ENCODE measurements at regions not wholly inside any gene's neighbourhood (a gene's known extent, or its start where the extent isn't known, plus 50 kb on each side); places are given as distances from the start of the nearest gene placed in this dataset.

DNA sequence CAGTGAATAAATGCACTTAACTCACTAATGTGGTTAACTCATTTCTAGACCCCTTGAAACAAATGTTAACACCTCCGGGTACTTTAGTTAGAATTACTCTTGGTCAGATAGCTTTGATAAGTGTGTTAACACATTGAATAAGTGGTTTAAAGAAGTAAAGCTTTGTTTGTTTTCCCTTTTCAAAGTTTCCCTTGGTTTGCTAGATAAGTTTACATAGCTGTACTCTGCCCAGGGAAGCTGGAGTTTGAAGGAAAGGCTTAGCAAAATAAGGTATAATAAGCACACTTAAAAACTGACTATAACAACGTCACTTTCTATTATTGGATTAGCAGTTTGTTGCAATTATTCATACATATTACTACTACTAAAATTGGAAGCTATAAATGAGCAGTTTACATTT lies 1233.9 kb upstream of the ADGRL2 start:
- TF ChIP-seq, protein P1, sequence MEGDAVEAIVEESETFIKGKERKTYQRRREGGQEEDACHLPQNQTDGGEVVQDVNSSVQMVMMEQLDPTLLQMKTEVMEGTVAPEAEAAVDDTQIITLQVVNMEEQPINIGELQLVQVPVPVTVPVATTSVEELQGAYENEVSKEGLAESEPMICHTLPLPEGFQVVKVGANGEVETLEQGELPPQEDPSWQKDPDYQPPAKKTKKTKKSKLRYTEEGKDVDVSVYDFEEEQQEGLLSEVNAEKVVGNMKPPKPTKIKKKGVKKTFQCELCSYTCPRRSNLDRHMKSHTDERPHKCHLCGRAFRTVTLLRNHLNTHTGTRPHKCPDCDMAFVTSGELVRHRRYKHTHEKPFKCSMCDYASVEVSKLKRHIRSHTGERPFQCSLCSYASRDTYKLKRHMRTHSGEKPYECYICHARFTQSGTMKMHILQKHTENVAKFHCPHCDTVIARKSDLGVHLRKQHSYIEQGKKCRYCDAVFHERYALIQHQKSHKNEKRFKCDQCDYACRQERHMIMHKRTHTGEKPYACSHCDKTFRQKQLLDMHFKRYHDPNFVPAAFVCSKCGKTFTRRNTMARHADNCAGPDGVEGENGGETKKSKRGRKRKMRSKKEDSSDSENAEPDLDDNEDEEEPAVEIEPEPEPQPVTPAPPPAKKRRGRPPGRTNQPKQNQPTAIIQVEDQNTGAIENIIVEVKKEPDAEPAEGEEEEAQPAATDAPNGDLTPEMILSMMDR (IDR thresholded peaks at IDR 0.05) = no peak
- no peak for TF ChIP-seq POLR2A (IDR thresholded peaks at IDR 0.05)

All from adrenal gland (tissue), 5 donors.